Stimulated activated CD8-positive, alpha-beta memory T cell treated with anti-CD3 and anti-CD28 coated beads, Interleukin-2, amount 100 ng/mL, for 1 hour (primary cell): ENCODE measurements at regions not wholly inside any gene's neighbourhood (a gene's known extent, or its start where the extent isn't known, plus 50 kb on each side); places are given as distances from the start of the nearest gene placed in this dataset.
"Not testable (repeated sequence)": the region's sequence is repeated elsewhere in the genome, so short reads cannot be mapped to it uniquely, and the experiment has no call there.

Experiments used
- DNase-seq, 2 donors: peaks; one replicate each; pipeline ENCODE4 v3.0.0-alpha.2; 2020; ENCODE audit warnings: low read depth in 2 of 2

DNA sequence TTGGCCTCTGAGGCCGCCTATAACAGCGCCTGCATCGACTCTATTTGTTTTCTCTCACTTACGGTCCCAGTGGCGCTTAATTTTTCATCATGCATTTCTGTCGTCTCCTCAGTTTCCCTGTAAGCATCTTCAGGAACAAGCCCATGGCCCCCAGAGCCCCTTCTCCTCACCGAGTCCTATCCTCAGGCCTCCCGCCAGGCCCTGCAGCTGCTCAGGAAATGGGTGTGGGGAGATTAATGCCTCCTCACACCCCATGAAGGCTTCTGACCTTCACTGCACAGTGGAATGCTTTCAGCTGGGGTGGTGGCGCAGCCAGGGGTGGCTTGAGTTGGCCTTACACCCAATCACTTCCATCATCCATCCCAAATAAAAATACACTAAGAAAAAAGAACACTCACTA lies 260.4 kb downstream of the FAM43A start:
- DNase-seq = no peak

DNA sequence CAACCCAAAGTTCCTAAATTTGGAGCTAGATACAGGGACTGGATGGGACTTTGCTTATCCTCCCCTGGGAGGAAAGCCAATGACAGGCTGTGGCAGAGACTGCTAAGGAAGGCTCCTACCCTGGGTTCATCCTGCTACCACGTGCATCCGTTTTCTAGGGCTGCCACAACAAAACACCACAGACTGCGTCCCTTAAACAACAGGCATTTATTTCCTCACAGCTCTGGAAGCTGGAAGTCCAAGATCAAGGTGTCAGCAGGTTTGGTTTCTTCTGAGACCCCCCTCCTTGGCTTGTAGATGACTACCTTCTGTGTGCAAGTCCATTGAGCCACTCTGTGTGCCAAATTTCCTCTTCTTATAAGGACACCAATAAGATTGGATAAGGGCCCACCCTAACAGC lies 263.9 kb downstream of the FAM43A start:
- DNase-seq = no peak

DNA sequence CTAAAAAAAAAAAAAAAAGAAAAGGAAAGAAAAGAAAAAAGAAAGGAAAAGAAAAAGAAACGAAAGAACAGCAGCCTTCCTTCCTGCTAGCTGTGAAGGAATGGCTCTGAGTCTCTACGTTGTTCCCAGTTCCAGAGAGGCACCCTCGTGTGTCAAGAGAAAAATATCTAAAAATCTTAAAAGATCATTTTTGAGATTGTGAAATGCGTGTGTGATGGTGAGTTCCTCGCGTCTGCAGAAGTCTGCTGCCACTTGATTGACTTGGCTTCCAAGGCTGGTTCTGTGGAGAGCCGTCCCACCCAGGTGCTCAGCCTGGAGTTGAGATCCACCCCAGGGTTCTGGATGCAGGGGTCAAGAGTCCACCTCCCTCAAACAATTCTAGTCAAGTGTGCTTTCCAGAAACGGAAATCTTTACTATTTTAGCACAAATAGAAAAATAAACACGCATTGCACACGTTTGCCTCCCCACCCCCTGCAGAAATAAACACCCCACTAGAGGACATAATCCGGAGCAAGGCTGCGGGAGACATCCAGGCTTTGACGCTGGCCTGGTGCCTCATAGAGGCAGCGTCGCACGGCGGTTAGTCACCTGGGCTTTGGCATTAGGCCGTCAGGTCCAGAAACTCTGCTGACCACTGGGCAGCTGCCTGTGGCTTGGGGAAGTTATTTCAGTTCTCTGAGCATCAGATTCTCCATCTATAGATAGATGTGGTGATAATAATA lies 265.4 kb downstream of the FAM43A start:
- no peak for DNase-seq

DNA sequence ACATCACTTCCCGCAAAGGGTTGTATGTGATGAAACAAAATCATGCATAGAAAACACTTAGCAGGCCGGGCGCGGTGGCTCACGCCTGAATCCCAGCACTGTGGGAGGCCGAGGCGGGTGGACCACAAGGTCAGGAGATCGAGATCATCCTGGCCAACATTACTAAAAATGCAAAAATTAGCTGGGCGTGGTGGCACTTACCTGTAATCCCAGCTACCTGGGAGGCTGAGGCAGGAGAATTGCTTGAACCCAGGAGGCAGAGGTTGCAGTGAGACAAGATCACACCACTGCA lies 265.9 kb downstream of the FAM43A start:
- DNase-seq = not testable (repeated sequence)

DNA sequence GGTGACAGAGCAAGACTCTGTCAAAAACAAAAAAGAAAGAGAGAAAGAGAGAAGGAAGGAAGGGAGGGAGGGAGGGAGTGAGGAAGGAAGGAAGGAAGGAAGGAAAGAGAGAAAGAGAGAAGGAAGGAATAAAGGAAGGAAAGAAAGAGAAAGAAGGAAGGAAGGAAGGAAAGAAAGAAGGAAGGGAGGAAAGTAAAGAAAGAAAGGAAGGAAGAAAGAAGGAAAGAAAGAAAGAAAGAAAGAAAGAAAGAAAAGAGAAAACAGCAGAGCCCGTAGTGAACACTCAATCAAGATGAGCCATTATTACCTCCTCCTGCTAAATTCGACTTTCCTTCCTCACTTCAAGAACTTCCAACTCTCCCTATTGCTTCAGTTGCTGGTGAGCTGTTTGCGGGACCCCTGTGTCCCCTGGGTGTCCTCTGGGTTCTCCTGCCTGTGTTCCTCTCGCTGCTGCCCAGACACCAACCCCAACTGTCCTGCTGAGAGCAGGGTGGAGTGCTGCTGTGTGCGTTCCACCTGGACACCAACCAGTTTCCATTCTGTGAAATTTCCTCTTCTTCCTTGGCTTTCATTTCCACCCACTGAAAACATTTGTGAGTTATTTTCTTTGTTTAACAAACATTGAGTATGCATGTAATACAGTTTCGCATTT lies 266.4 kb downstream of the FAM43A start:
- no peak for DNase-seq

DNA sequence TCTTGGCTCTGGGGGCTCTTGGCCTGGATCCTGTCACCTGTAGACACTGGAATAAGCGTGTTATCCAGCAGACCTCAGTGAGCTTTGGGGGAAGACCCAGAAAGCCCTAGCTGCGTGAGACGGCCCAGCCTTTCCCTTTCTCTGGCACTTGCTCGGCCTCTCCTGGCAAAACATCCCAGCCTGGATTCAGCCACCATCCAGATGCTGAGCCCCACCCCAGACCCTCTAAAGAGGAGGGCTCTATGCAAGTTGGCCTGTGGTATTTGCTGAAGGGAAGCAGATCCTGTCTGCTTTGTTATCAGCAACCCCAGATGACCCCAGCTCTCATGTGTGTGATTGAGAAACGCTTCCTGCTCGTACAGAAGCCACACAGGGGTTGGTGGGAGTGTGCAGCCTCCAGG lies 267.2 kb downstream of the FAM43A start:
- DNase-seq = no peak

DNA sequence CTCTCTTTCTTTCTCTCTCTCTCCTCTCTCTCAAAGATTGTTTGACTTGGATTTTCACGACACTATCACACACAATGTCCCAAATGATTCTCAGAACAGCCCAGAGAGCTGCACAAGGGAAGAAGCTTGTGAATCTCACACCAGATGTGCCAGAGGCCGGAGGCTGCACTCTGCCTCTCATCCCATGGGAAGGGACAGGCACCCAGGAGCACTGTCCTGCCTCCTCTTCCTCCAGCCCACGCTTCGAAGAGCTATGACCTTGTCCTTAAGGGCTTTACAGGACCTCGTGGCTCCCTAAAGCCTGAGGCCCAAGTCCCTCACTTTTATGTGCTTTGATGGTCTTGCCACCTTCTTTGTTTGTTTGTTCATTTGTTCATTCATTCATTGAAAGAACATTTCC lies 267.6 kb downstream of the FAM43A start:
- DNase-seq = no peak

DNA sequence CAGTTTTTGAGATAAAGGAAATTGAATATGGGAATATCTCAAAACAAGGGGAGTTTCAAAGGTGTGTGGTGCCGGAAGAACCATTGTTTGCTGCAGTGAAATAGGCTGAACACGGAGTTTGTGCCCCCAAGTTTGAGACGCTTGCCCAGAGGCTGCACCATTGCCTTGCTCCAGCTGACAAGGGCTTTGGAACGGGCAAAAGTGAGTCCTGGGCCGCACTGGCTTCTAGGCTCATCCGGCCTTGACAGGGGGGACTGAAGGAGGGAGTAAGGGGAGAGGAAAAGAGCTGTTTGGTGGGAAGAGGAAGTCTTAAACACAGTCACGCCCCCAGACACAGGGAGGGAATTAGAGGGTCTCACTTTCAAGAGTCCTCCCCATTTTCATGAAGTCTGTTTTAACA lies 269.9 kb downstream of the FAM43A start:
- no peak for DNase-seq

DNA sequence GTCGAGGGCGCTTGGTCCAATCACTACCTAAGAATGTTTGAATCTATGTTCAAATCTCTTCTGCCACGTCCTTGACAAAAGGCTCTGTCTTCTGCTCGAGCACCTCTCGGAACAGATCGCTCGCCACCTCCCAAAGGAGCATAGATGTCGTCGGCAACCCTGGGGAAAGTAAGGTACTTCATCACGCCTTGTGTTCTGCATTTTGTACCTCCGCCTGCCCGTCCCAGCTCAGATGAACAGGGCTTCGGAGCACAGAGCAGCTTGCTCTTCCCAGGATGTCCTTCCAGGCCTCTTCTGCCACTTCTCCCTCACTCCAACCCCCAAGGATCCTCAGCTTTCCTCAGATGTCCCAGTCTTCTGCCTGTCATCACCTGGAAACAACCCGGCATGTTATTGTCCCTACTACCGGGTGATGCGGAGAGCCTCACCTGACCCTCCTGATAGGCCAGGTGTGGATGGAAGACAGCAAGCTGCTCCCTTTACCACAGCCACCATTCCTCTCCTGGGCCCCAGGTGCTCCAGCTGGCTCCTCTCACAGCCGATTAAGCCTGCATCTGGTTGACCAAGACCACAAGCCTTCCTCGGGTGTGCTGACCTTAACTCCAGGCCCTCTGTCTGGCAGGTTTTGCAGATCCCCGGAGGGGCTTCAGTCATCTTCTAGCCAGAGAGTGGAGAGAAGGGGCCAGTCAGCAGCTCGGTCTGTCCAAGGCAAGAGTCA lies 270.5 kb downstream of the FAM43A start:
- no peak for DNase-seq

DNA sequence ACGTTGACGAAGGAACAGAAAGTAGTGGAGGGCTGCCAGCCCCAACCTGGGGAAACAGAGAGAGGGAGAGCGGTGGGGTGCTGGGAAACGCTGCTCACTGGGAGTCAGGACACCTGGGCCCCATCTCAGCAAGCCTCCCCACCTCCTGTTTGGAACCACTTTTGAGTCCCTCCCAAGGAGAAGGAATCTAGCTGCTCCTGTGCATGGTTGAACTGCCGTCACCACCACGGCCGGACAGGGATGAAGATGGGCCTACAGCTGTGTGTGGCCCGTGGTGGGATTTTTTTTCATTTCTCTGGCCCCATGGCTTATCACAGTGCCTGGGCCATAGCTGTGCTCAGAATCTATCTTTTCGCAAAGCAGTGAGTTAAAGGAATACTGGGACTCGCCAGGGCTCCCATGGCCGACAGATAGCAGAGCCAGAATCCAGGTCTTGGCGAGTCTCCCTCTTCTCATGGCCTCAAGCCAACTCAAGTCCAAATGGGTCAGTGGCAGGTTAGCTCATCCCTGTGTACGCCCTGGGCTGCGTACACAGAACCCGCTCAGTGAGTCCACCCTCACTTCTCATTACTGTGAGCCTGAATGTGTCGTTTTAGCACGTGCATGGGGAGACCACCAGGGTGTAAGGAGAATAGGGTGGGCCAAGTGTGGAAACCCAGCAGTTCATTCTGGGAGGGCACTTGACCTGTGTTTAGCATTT lies 271.2 kb downstream of the FAM43A start:
- no peak for DNase-seq

DNA sequence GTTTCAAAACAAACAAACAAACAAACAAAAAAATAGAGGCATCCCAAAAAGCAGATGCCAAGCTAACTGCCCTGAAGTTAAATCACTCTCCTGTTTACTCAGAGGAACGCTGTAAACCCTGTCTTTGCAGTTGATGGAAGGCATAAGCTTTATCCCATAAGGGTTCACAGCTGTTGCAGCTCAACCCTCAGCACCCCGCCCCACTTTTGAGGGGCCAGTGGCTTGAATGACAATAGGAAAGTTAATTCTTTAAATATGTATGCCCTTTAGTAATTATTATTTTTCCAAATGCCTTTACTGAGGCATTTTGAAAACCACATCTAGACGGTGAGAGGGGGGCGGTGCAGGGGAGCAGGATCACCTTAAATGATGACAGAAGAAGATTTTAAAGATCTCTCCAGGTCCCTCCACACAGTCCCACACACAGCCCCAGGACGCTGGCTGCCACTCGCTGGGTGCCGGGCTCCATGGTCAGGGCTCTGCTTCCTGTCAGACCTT lies 272.1 kb downstream of the FAM43A start:
- no peak for DNase-seq

DNA sequence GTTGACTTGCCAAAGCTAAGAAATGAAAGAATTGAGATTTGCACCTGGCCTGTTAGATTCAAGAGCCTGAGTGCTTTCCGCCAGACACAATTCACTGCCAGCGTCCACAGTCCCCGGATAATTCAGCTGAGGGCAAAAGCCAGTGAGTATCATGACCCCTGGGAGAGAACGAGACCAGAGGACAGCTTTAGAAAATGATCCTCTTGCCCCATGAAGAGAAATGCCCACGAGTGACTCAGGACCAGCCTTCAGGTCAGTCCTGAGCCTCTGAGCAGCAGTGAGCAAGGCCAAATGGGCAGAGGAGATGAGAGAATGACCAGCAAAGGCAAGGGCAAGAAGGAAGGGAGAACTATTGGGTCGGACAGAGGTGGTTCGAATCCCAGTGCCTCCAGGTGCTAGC lies 273.5 kb downstream of the FAM43A start:
- no peak for DNase-seq

DNA sequence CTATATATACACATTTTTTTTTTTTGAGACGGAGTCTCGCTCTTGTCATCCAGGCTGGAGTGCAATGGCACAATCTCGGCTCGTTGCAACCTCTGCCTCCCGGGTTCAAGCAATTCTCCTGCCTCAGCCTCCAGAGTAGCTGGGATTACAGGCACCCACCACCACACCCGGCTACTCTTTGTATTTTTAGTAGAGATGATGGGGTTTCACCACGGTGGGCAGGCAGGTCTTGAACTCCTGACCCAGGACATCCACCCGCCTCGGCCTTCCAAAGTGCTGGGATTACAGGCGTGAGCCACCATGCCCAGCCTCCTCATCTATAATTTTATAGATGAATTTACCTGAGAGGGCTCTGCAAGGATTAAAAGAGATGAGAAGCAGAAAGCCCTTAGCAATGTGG lies 274.0 kb downstream of the FAM43A start:
- DNase-seq = not testable (repeated sequence)

DNA sequence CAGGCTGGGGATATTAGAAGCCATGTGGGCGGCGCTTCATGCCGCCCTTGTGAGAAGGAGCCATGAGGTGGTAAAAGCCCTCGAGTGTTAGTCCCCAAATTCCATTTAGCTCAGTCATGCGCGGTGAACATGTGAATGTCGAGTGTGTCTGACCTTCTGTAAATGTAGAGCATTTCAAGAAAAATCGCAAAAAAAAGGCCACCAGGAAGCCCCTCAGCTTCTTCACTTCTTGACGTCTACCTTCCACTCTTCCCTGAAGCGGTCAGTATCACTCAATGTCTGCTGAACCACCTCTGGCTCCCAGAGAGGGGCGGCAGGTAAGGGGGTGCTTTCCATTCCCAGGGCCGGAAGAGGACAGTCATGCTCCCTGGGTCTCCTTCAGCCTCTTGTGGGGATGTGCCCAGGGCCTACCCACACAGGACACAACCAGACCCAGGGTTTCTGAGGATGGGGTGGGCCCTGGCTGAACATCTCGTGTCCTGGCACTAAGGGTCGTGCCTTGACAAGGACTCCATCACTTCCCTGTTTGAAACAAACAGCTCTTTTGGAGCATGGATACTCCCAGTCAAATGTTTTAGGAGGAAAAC lies 274.9 kb downstream of the FAM43A start:
- DNase-seq = no peak

DNA sequence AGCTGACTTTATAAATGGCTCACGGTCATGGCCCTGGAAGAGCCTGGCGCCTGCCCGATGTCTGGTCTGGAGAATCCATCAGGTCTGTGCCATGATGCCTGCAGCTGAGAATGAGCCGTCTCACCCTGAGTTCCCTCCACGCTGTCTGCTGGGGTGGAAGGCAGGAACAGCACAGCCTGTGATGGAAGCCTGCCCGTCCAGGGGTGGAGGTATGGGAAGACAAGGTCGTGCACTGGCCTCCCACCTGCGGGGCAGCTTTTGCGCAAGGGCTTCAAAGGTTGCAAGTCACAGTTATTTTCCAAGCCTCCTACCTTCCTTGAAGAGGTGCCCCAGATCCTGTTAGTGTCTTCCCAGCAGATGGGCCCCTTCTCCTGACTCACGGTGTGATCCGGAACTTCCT lies 275.5 kb downstream of the FAM43A start:
- no peak for DNase-seq

DNA sequence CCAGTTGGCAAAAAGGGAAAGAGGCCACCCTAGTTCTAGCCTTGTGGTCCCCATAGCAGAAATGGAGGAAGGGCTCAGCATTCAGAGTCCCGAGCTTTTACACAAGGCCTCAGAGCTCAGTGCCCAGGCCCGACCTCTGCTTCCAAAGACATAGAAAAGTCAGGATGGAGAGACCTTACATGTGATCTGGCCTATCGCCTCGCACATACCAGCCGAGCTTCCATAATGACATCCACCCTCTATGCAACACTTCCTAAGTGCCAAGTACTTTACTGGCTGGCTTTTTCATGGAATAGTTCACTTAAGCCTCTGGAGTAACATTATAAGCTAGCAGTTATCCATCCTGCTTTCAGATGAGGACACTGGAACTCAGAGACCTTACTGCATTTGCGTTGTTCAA lies 275.9 kb downstream of the FAM43A start:
- DNase-seq = no peak

DNA sequence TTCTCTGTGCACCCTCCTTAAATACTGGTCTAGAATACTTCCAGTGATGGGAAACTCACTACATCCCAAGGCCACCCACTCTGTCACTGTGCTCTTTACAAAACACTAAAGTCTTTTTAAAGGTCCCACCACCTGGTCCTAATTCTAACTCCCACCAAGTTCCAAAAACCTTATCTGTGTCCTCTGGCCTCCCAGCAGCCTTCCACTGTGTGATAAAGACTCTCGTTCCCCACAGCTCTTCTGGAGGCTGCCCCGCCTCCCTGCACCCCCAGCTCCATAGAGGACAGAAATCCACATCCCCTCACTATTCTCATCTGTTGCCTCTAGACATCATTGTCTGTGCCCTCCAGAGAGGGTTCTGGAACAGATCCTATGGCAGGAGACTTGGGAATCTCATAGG lies 276.4 kb downstream of the FAM43A start:
- no peak for DNase-seq

DNA sequence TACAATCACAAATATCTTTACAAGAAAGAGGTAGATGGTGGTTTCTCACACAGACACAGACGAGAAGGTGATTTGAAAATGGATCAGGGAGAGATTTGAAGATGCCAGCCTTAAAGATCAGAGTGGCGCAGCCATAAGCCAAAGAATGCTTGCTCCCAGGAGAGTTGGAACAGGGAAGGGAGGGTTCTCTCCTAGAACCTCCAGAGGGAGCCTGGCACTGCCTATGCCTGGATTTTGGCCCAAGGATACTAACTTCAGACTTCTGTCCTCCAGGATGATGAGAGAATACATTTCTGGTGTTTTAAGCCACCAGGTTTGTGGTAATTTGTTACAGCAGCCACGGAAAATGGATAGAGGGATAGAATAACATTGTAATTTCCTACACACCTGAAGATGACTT lies 279.1 kb downstream of the FAM43A start:
- DNase-seq = no peak

DNA sequence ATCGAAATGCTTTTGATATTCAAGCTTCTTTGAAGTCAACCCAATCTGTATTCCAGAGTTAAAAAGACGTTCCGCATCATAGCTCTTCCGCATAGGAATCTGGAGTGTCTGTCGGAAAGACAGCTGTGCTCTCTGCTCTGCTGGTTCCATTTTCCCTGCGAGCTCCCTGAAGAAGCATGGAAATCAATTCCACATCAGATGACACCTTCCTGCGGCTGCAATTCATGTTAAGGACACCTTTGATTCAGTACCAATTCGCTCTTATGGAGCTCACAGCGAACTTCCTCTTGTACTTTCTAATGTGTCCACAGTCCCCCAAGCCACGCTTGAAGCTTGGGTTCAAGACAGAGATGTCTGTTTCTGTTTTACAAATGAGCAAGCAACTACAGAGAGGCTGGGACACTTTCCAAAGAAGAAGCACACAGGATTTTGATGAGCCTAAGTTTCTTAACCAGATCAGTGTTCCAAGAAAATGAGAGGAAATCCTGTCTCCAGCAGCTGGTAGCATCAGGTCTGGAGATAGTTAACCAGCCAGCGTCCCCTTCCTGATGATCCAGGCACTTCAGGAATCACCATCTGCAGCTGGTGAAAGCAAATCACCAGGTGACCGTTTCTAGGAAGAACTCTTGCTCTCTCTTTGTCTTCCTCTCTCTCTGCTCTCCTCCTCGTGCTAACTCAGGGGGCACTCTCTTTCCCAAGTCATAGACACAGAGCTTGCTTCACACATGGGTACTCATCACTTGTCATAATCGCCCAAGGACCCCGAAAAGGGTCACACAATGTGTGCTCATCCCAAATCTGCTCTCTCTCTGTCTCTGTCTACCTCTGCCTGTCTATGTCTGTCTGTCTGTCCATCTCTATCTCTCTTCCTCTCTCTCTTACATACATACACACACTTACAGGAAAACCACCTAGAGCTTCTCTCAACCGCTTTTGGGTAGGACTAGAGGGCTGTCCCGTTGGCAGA lies 281.8 kb downstream of the FAM43A start:
- no peak for DNase-seq

DNA sequence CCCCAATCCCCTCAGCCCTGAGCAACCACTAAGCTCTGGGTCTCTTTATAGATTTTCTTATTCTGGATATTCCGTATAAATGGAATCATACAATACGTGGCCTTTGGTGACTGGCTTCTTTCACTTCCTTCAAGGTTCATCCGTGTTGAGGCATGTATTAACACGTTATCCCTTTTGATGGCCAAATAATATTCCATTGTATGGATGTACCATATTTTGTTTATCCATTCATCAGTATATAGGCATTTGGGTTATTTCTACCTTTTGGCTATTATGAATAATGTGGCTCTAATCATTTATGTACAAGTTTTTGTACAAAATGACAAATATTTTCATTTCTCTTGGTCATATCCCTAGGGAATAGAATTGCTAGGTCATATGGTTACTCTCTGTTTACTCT lies 284.4 kb downstream of the FAM43A start:
- DNase-seq = no peak

DNA sequence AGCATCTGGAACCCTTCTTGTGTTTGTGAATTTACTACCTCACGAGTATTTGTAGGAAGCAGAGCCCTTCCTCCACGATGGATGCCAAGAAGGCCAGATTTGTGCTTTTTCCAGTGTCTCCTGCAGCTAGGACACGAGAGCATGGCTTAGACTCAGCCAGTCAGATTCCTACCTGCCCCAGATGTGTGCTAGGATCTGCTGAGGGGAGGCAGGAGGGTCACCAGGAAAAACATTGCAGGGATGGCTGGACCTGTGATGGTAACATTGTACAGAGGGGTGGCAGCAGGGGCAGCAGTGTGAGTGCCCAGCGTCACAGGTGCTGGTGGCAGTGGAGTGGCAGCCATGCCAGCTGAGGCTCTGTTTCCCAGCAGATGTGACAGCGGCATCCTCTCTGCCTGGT lies 285.3 kb downstream of the FAM43A start:
- no peak for DNase-seq
